ENCODE measurements at regions not wholly inside any gene's neighbourhood (a gene's known extent, or its start where the extent isn't known, plus 50 kb on each side); places are given as distances from the start of the nearest gene placed in this dataset.
"Not testable (repeated sequence)": the region's sequence is repeated elsewhere in the genome, so short reads cannot be mapped to it uniquely, and the experiment has no call there.

DNA sequence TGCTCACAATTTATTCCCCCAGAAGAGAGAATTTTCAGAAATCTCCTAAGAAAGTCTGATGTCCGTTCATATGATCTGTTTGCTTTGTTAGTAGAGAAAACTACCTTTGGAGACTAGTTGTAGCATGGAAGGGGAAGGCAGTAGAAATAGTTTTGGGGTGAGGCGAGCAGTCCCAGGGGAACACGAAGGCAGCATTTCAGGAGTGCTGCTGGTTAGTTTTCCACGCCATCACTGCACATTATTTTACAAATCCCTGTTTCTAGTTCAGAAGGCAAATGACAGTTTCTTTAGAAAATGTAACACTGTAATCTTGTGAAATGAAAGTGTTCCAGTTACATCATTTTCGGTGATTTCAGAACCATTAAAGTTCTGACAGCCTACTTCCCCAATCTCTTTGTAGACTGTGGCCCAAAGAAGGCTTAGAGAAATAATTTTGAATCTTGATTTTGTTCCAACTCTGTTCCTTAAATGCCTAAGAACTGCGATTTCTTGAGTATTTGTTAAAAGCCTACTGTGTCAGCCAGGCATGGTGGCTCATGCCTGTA lies 123.8 kb downstream of the LAT start:
- WGBS, 3 donors = 47 to 70% (median 54%) methylated on average over 6 of the region's 6 CpGs
- not testable (repeated sequence) for H3K27ac ChIP-seq (ENCODE audit: low read depth, low read length)

- 23 to 83% (median 75%) methylated on average over 19 to 21 of the region's 21 CpGs for WGBS, 3 donors
- H3K27ac ChIP-seq (ENCODE audit: low read depth, low read length) = no peak overlapping the region
Observed at GRCh38 chr16:29107299-29107698, 122.4 kb downstream of the LAT start.

GRCh38 chr16:29106259-29106908 lies 121.5 kb downstream of the LAT start:
- 58 to 93% (median 84%) methylated on average over 6 to 8 of the region's 8 CpGs for WGBS, 3 donors
- not testable (repeated sequence) for H3K27ac ChIP-seq (ENCODE audit: low read depth, low read length)

DNA sequence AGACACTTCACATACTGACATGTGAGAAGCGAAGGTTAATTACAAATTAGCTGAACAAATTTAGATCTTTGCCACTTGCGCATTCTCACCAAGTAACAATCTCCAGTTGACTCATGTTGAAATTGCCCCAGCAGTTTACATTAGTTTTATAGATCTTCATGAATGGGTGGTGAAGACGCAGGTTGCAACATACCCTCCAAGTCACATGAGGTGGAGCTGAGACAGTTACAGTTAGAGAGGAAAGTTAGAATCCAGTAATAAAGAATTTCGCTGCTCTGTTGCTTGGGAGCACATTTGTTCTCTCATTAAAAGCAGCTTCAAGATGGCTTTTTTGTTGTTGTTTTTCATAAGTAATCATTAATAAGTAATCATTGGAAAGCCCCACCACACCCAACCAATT lies 119.7 kb downstream of the LAT start:
- WGBS, 3 donors = 72 to 79% (median 77%) methylated on average over 2 of the region's 4 CpGs
- not testable (repeated sequence) for H3K27ac ChIP-seq (ENCODE audit: low read depth, low read length)

DNA sequence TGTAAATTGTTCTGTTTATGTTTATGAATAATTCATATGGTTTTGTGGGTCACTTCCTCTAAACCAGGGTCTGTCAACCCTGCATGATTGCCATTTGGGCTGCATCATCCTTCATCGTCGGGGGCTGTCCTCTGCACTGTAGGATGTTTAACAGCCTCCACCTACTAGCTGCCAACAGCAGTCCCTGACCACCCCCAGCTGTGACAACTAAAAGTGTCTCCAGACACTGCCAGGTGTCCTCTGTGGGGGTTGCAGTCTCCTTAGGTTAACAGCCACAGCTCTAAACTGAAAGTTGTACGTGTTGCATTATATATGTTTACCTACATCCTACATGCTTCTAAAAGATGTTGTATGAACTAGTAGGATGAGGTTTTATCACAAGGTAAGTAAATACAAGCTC lies 113.1 kb downstream of the LAT start:
- 39 to 88% (median 81%) methylated on average over 1 of the region's 3 CpGs for WGBS, 3 donors
- H3K27ac ChIP-seq (ENCODE audit: low read depth, low read length) = not testable (repeated sequence)

DNA sequence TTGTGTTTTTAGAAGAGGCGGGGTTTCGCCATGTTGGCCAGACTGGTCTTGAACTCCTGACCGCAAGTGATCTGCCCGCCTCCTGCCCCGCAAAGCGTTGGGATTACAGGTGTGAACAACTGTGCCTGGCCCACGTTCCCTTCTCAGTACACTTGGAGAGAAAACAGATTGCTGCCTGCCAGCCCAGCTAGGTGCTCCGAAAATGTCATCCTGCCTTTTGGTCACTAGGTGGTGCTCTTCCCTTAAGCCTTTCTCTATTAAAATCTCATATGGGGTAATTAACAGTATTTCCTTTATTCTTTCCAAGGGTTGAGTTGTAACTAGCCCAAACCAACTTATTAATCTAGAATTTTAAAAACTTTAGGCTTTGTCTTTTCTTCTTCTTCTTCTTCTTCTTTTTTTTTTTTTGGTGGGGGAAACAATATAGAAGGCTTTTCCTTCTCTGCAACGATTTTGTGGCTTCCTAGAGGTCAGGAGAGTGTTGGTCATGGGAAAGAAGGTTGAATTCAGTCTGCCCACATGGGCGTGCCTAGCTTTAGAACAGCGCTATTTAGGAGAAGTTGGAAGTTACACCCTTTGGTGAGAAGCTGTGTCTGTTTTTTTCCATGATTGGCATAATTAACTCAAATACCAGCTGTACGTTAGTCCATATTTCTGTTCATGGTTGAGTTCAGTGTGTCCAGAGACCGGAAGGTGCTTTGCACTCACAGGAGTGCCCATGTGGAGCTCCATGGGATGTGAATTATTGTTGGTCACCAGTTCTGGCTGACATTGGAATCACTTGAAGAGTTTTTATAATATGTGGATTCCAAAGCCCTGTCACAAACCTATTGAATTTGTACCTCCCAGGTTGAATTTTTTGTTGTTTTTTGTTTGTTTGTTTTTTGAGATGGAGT lies 110.1 kb downstream of the LAT start:
- 27 to 45% (median 36%) methylated on average over 8 to 10 of the region's 13 CpGs for WGBS, 3 donors

DNA sequence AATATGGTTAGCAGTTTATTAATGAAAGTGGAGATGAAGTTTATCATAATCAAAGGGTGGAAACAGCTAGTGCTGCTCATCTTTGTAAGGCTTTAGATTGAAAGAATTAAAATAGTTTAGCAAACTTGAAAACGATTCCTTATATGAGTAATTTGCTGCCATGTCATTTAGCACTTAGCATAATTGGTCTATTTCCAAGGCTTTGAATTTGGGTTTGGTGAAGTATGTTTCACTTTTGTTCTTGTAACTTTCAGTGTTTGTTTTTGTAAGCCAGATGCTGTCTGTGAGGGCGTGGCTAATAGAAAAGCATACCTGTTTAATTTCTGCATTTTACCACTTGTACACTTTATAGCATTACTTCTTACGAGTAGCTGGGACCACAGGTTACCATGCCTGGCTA lies 109.5 kb downstream of the LAT start:
- H3K27ac ChIP-seq (ENCODE audit: low read depth, low read length) = not testable (repeated sequence)
- 35 to 63% (median 40%) methylated on average over 3 of the region's 3 CpGs for whole genome bisulfite sequencing, 3 donors

More for the DNA sequence above, 110.1 kb downstream of the LAT start:
- H3K27ac ChIP-seq (ENCODE audit: low read depth, low read length) = not testable (repeated sequence)

GRCh38 chr16:29089679-29090078 lies 104.8 kb downstream of the LAT start:
- H3K27ac ChIP-seq (ENCODE audit: low read depth, low read length) = not testable (repeated sequence)

DNA sequence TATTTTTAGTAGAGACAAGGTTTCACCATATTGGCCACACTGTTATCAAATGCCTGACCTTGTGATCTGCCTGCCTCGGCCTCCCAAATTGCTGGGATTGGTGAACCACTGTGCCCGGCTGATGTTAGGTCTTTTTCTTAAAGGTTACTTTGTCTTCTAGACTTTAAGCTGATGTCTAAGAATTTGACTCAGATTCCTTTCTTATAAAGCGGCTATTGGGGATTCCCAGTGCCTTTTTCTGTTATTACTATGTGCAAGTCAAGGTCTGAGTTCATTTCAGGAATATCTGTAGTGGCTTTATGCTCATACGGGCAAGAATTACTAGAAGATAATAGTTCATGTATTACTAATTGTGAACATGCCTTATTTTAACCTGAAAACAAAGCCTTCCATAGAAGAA lies 102.8 kb downstream of the LAT start:
- 71 to 94% (median 76%) methylated on average over 4 of the region's 4 CpGs for WGBS, 3 donors
- H3K27ac ChIP-seq (ENCODE audit: low read depth, low read length) = not testable (repeated sequence)

DNA sequence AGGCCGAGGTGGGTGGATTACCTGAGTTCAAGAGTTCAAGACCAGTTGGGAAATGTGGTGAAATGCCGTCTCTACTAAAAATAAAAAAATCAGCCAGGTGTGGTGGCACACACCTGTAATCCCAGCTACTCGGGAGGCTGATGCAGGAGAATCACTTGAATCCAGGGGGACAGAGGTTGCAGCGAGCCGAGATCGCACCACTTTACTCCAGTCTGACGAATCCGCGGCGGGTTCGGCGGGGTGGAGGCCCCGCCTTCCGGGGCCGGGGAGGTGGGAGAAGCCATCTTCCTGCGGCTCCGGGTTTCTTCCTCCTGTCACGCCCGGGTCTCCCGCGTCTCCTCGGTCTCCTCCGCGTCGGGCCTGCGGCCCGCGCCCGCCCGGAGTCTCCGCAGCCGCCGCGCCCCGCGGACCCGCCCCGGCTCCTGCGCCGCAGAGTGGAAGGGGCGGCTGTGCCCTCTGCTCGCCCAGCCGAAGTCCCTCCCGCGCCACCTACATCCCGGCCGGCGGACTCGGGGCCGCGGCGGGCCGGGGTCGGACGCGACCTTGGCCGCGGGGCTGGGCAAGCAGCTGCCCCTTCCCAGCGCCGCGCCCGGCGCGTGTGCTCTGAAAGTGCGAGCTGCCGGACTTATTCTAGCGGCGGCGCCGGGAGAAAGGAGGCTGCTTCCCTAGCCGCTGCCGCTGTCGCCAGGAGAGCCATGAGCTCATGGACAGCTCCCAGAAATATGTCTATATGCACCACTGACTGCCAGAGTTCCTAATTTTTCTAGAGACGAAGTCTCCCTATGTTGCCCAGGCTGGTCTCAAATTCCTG lies 97.2 kb downstream of the LAT start:
- 5 to 9% (median 7%) methylated on average over 16 to 29 of the region's 74 CpGs for WGBS, 3 donors

GRCh38 chr16:29074554-29075402 lies 89.9 kb downstream of the LAT start:
- H3K27ac ChIP-seq (ENCODE audit: low read depth, low read length) = peak overlapping the region; percentile 55
- 4 to 15% (median 6%) methylated on average over 35 to 36 of the region's 38 CpGs for WGBS, 3 donors

More for the DNA sequence above, 97.2 kb downstream of the LAT start:
- H3K27ac ChIP-seq (ENCODE audit: low read depth, low read length) = not testable (repeated sequence)

DNA sequence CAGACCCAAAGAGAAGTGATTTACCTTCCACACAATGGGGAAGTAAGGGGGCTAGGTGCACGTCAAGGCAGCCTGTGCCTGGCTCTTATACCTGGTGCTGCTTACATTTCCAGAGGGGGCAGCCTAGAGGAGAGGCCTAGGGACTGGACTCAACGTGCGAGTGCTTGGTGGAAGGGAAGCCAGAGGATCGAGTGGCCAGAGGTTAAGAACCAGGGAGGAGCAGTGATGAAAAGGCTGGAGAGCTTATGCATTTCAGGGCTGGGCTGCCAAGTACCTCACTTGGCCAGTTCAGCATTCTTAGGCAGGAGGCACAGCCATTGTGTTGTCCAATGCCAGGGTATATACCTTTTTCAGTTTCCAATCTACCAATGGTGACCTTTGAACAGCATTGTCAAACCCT lies 77.4 kb downstream of the LAT start:
- not testable (repeated sequence) for H3K27ac ChIP-seq (ENCODE audit: low read depth, low read length)
- no CpG with 5 or more reads among the region's 4 CpGs for WGBS, 3 donors

DNA sequence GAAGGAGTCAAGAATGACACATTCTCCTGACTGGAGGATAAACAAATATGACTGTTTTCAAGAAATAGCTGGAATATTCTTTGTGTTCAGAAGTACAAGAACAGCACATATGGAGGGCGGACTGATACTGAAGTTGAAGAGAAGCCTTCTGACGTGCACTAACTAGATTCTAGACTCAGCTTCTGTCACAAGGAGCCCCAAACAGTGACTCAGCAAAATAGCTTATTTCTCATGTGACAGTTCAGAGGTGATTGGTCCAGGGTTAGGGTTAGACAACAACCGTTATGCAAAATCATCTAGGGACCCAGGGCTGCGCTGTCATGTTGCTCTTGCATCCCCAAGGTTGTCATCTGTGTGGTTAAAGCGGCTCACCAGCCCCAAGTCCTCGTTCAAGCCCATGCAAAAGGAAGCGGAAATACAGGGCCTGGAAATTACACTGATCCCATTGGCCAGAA lies 76.6 kb downstream of the LAT start:
- not testable (repeated sequence) for H3K27ac ChIP-seq (ENCODE audit: low read depth, low read length)
- WGBS, 3 donors = 58 to 72% (median 70%) methylated on average over 2 to 3 of the region's 7 CpGs

DNA sequence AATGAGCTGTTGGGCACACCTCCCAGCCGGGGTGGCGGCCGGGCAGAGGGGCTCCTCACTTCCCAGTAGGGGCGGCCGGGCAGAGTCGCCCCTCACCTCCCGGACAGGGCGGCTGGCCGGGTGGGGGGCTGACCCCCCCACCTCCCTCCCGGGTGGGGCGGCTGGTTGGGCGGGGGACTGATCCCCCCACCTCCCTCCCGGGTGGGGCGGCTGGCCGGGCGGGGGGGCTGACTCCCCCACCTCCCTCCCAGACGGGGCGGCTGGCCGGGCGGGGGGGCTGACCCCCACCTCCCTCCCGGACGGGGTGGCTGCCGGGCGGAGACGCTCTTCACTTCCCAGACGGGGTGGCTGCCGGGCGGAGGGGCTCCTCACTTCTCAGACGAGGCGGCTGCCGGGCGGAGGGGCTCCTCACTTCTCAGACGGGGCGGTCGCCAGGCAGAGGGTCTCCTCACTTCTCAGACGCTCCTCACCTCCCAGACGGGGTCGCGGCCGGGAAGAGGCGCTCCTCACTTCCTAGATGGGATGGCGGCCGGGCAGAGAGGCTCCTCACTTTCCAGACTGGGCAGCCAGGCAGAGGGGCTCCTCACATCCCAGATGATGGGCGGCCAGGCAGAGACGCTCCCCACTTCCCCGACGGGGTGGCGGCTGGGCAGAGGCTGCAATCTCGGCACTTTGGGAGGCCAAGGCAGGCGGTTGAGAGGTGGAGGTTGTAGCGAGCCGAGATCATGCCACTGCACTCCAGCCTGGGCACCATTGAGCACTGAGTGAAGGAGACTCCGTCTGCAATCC lies 75.4 kb downstream of the LAT start:
- not testable (repeated sequence) for H3K27ac ChIP-seq (ENCODE audit: low read depth, low read length)
- WGBS, 3 donors = 77 to 94% (median 83%) methylated on average over 17 to 40 of the region's 53 CpGs

GRCh38 chr16:29059575-29059974 lies 74.7 kb downstream of the LAT start:
- no CpG with 5 or more reads among the region's 5 CpGs for WGBS, 3 donors

More at GRCh38 chr16:29059575-29059974, 74.7 kb downstream of the LAT start:
- H3K27ac ChIP-seq (ENCODE audit: low read depth, low read length) = not testable (repeated sequence)
